ENCODE measurements at regions not wholly inside any gene's neighbourhood (a gene's known extent, or its start where the extent isn't known, plus 50 kb on each side); places are given as distances from the start of the nearest gene placed in this dataset.

GRCh38 chr16:73737637-73738036 is 559.0 kb upstream of the PSMD7 start:
- no peak for DNase-seq

- DNase-seq = no peak
Measured at GRCh38 chr16:73735954-73736353, 560.7 kb upstream of the PSMD7 start.

GRCh38 chr16:73735018-73735417 is 561.6 kb upstream of the PSMD7 start:
- no peak for DNase-seq

GRCh38 chr16:73732681-73733080 is 563.9 kb upstream of the PSMD7 start:
- no peak for DNase-seq

GRCh38 chr16:73732143-73732542 is 564.5 kb upstream of the PSMD7 start:
- DNase-seq = no peak

GRCh38 chr16:73730481-73731090 is 566.0 kb upstream of the PSMD7 start:
- peak; percentile 11 to 56 for DNase-seq

GRCh38 chr16:73725156-73725555 is 571.5 kb upstream of the PSMD7 start:
- DNase-seq = no peak

- DNase-seq = no peak
Measured at GRCh38 chr16:73724503-73724902, 572.1 kb upstream of the PSMD7 start.

- DNase-seq = no peak
Measured at GRCh38 chr16:73717266-73717974, 579.2 kb upstream of the PSMD7 start.

GRCh38 chr16:73714976-73715375 is 581.6 kb upstream of the PSMD7 start:
- DNase-seq = no peak

GRCh38 chr16:73713778-73714495 is 582.7 kb upstream of the PSMD7 start:
- DNase-seq = peak in 1 of 2 experiments; percentile 55

- no peak for DNase-seq
Measured at GRCh38 chr16:73713251-73713650, 583.4 kb upstream of the PSMD7 start.

GRCh38 chr16:73711406-73712080 is 585.1 kb upstream of the PSMD7 start:
- DNase-seq = no peak

GRCh38 chr16:73710526-73710925 is 586.1 kb upstream of the PSMD7 start:
- no peak for DNase-seq

- no peak for DNase-seq
Measured at GRCh38 chr16:73707863-73708262, 588.8 kb upstream of the PSMD7 start.

GRCh38 chr16:73703891-73704290 is 592.7 kb upstream of the PSMD7 start:
- DNase-seq = no peak

GRCh38 chr16:73697336-73697735 is 599.3 kb upstream of the PSMD7 start:
- DNase-seq = no peak

GRCh38 chr16:73692861-73693260 is 603.8 kb upstream of the PSMD7 start:
- DNase-seq = no peak

- no peak for DNase-seq
Measured at GRCh38 chr16:73683804-73684203, 612.8 kb upstream of the PSMD7 start.

- DNase-seq = no peak
Measured at GRCh38 chr16:73672135-73672534, 624.2 kb upstream of the ZFHX3 start.

GRCh38 chr16:73670836-73671820 is 623.2 kb upstream of the ZFHX3 start:
- no peak for DNase-seq

All from NCI-H524 (cell line).